DMS114 treated with DMSO at 0.1 percent for 48 hours (cell line): ENCODE measurements at regions not wholly inside any gene's neighbourhood (a gene's known extent, or its start where the extent isn't known, plus 50 kb on each side); places are given as distances from the start of the nearest gene placed in this dataset.

ENCODE experiments used
- DNase-seq: peaks from one replicate; lab custom pipeline; 2025; ENCODE audit not compliant: unreplicated experiment; lab: John Stamatoyannopoulos, UW

DNA sequence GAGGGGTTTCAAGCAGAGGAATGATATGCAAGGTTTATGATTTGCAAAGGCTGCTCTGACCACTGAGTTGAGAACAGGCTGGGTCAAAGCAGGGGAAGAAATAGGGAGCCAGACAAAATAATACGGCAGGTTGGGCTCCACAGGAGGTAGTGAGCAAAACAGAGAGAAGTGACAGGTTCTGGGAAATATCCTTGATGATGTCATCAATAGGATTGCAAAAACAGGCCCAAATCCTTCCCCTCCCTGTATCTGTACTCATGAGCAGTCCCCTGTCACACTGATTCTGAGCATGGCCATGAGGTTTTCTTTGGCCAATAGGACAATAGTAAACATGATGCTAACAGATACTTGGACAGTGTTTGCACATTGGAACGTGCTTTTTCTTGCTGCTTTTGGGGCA, 471.8 kb upstream of the BRINP1 start:
- DNase-seq: no peak

GRCh38 chr9:119839888-119840287, 470.7 kb upstream of the BRINP1 start:
- DNase-seq: no peak

DNA sequence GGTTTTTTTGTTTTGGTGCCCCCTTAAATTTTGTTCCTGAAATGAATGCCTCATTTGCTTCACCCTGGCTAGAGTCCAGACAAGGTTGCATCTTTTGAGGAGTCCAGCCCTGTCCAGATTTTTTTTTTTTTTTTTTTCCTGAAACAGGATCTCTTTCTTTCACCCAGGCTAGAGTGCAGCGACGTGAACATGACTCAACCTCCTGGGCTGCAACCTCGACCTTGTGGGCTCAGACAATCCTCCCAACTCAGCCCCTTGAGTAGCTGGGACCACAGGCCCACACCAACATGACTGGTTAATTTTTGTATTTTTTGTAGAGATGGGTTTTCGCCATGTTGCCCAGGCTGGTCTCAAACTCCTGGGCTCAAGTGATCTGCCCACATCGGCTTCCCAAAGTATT, 469.0 kb upstream of the BRINP1 start:
- no peak for DNase-seq

DNA sequence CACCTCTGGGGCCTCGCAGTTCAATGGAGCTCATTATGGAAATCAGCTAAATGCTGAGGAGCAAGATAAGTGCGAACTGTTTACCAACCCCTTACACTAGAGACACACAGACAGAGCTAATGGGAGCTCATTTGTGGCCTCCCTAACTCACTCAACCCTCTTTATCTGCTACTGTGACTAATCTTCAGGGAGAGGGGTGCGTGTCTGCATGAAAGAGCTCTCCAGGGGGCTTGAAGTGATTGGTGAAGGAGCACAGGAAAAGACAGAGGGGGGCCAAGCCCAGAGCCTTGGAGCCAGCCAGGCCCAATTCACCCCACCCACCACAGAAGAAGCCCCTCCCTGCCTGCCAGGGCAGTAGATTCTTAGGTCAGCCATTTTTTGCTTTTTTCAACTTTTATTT, 466.8 kb upstream of the BRINP1 start:
- DNase-seq: no peak

- no peak for DNase-seq
Observed at GRCh38 chr9:119834064-119834620, 464.9 kb upstream of the BRINP1 start.

DNA sequence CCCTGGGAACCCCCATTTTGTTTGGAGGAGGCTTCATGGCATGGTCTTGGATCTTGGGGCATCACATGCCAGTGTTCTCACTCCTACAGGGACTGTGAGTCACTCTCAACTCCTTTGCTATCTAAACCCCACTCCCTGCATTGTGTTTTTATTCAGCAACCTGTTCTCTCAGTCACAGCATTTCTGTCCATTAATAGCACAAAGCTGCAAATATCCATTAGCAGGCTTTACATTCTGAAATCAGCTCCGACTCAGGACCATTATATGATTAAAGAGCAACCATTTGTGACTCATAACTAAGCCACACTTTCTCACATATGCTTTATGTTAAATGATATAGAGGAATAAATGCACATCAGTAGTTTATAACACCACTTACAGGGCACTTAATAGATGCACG, 462.1 kb upstream of the BRINP1 start:
- no peak for DNase-seq

- DNase-seq: no peak
Observed at GRCh38 chr9:119829748-119830147, 460.5 kb upstream of the BRINP1 start.

DNA sequence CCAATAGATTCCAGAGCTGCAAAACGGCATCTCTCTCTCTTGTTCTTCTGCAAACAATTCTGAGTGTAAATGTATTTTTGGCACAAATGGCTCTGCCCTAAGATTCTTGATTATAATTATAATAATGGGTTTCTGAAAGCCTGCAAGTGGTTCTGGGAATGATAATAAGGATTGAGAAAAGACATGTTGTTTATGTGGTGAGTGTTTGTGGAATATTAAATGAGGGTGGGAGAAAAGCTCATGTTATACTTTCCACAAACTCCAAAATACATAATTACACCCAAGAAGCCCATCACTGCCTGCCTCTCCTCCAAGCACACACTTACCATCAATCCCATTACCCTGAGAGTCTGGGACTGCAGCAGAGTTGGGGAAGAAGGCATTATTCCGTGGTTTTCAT, 460.0 kb upstream of the BRINP1 start:
- no peak for DNase-seq

GRCh38 chr9:119827526-119827925, 458.3 kb upstream of the BRINP1 start:
- DNase-seq: no peak

GRCh38 chr9:119827126-119827525, 457.9 kb upstream of the BRINP1 start:
- DNase-seq: no peak

GRCh38 chr9:119818726-119819435, 449.6 kb upstream of the BRINP1 start:
- DNase-seq: no peak

DNA sequence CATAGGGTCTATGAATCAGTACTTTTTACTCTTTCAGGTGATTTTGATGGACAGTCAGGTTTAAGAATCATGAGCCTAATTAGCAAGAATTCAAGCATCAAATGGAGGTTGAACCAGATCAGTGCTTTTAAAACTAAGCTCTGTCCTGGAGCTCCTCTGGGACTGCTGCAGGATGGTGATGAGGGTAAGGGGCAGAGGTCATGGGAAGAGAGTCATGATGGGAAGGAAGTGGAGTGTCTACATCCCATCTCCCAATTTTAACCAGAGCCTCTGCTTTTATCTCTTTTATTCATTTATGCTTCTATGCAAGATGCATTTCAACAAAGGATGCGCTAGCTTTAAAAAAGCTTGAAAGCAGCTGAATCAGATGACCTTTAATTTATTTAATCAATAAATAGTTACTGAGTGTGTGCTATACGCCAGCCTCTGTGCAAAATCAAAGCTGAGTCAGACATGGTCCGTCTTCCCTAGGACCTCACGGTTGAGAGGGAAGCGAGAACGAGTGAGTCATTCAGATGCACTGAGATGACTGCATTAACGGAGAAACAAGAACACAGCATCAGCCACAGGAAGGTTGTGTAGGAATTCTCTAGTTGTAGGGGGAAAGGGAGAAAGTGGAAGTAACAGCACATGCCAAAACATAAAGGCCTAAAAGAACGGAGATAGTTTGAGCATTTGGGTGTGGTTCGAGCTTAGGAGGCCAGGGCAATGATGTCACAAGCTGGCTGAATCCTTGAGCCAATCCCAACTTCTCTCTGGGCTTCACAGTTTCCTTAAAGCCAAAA, 441.6 kb upstream of the BRINP1 start:
- no peak for DNase-seq

DNA sequence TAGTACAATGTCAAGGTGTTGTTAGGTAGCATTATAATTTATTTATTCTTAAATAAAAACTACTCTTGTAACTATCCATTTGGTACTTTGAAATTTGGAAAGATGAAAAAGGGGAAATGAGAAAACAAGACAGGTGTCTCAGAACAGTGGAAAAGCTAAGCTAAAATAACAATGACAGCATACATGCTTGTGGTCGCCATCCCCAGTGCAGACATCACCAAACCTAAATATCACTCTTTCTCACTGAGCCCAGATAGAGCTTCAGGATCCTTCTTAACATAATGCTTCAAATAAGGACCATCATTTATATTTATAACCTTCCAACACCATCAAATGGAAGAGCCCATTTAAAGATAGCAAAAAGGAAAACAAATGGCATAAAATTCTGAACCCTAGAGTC, 434.4 kb upstream of the BRINP1 start:
- no peak for DNase-seq

GRCh38 chr9:119802621-119803020, 433.4 kb upstream of the BRINP1 start:
- DNase-seq: no peak

DNA sequence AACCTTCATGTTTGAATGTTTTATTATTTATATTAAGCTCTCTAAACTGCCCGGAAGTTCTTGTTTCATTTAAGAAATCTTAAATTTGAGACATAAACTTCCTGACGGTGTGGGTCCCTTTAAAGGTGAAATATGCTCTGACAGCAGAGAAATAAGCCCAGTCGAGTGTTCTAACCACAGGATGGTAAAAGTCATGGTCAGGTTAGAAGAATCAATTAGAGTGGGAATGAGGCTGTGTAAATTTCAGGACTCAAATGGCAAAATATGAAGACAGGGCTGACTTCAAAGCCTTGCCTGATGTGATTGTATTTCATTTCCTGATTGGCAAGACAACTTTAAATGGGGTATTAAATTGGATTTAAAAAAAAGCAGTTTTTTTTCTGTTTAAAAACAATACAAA, 432.9 kb upstream of the BRINP1 start:
- no peak for DNase-seq

- DNase-seq: no peak
Observed at GRCh38 chr9:119801311-119801710, 432.1 kb upstream of the BRINP1 start.

DNA sequence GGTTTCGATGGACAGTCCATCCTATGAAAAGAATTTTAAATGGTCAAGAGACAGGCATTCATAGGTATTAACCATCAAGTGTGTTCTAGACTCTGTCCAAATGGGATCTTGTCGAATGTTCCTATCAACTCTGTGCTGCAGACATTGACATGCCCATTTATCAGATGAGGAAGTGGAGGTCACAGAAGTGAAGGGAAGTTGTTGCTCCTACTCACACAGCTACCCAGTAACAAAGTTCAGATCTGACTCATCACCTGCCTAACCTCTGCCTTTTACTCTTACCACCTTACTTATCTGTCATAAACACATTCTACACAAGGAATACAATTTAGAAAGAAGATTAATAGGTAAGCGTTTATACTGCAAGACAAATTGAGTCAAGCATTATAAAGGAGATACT, 426.2 kb upstream of the BRINP1 start:
- no peak for DNase-seq

GRCh38 chr9:119794836-119795235, 425.6 kb upstream of the BRINP1 start:
- no peak for DNase-seq

GRCh38 chr9:119793218-119793617, 424.0 kb upstream of the BRINP1 start:
- no peak for DNase-seq

DNA sequence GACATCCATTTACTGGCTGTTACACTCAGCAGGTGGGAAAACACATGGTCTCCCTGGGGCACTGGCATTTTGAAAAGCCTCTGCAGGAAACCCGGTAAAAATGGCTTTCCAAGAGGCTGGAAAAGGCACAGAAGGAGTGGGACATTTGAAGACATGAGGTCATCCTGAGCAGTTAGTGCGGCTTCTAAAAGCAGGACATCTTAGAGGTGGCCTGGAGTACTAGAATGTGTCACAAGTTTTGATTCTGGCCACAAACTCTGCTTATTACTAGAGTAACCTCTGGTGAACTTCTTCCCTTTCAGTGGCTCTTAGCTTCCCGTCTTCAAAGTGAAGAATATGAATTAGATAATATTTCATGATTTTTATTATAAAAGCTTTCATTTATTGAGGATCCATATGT, 423.0 kb upstream of the BRINP1 start:
- DNase-seq: no peak

DNA sequence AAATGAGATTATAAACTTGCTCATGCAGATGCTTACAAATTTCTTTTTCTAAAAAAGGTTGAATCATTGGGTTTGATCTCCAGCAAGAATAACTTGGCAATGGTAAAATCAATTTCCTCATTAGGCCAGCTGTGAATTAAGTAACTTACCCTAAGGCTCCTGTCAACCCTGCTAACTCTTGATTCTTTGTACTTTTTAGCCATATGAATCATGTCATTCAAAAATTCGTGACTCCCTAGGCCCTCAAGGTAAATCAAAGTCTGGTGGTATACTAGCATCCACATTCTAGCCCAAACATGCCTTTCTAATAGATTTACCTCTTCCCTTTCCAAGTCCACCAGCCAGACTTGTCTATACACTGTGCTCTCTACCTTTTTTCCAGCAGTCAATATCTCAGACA, 420.8 kb upstream of the BRINP1 start:
- no peak for DNase-seq

DNA sequence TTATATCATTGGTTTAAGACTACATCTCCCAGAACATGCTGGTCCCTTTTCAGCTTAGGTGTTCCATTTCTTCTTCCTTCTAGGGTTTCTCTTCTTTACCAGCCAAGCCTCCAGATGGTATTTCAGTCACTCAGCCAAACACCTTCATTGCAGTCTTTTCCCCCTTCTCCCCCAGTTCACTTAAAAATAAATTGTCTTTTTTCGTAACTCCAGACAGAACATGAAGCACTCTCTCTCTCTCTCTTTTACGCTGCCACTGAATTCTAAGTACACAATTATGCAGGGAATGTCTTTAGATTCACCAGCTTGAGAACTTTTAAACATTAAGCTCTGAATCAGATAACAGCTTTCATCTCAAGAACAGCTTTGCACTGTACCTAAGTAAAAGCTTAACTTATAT, 419.7 kb upstream of the BRINP1 start:
- no peak for DNase-seq
